Non-pigmented ciliary epithelial cell (primary cell): ENCODE measurements at regions not wholly inside any gene's neighbourhood (a gene's known extent, or its start where the extent isn't known, plus 50 kb on each side); places are given as distances from the start of the nearest gene placed in this dataset.

Experiments
- DNase-seq: peaks from one replicate; pipeline ENCODE4 v3.0.0-alpha.2; 2010; ENCODE audit warnings: low read depth

GRCh38 chr16:86917471-86918365 is 339.4 kb downstream of the FOXL1 start:
- DNase-seq, result no peak

- no peak for DNase-seq
These were observed 340.3 kb downstream of the FOXL1 start for GRCh38 chr16:86918637-86919036.

GRCh38 chr16:86919078-86919477 is 340.7 kb downstream of the FOXL1 start:
- DNase-seq, result no peak

- DNase-seq, result no peak
These were observed 341.4 kb downstream of the FOXL1 start for GRCh38 chr16:86919578-86920305.

- DNase-seq, result no peak
These were observed 342.9 kb downstream of the FOXL1 start for GRCh38 chr16:86921289-86921688.

- no peak for DNase-seq
These were observed 344.0 kb downstream of the FOXL1 start for GRCh38 chr16:86922311-86922710.

- no peak for DNase-seq
These were observed 345.3 kb downstream of the FOXL1 start for GRCh38 chr16:86923656-86924055.

- peak; percentile 68 for DNase-seq
These were observed 346.2 kb downstream of the FOXL1 start for GRCh38 chr16:86924537-86924936.

GRCh38 chr16:86925067-86925791 is 346.9 kb downstream of the FOXL1 start:
- DNase-seq, result peak; percentile 70

- no peak for DNase-seq
These were observed 348.1 kb downstream of the FOXL1 start for GRCh38 chr16:86926181-86927094.

- no peak for DNase-seq
These were observed 349.4 kb downstream of the FOXL1 start for GRCh38 chr16:86927699-86928098.

GRCh38 chr16:86928523-86929011 is 350.2 kb downstream of the FOXL1 start:
- DNase-seq, result no peak

GRCh38 chr16:86929057-86929871 is 350.9 kb downstream of the FOXL1 start:
- peak; percentile 85 for DNase-seq

- DNase-seq, result no peak
These were observed 351.7 kb downstream of the FOXL1 start for GRCh38 chr16:86930001-86930400.

GRCh38 chr16:86930663-86931373 is 352.5 kb downstream of the FOXL1 start:
- no peak for DNase-seq

- DNase-seq, result peak; percentile 51
These were observed 353.1 kb downstream of the FOXL1 start for GRCh38 chr16:86931410-86931941.

- DNase-seq, result no peak
These were observed 354.0 kb downstream of the FOXL1 start for GRCh38 chr16:86932130-86932982.

- DNase-seq, result no peak
These were observed 356.4 kb downstream of the FOXL1 start for GRCh38 chr16:86934581-86935375.
